ENCODE measurements at regions not wholly inside any gene's neighbourhood (a gene's known extent, or its start where the extent isn't known, plus 50 kb on each side); places are given as distances from the start of the nearest gene placed in this dataset.
"Not testable (repeated sequence)": the region's sequence is repeated elsewhere in the genome, so short reads cannot be mapped to it uniquely, and the experiment has no call there.

DNA sequence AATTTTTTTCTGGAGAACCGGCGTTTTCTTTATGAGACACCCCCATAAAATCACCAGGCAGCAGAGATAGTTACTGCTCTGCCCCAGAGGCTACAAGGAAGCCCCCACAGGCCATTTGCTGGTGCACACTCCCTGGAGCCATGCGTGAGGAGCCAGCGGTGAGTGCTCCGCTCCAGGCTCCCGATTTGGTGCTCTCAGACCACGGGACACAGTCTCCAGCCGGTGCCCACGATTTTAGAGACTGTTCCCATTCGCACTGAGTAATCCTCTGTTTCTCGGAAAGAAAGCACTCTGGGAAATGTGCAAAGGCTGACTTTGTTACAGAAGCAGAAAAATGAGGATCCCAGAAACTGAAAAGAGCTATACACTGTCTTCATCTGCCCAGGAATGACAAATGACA lies 104.9 kb downstream of the RNASET2 start:
- Mint-ChIP-seq H3K9me3 (peaks cover 11% of the 10 kb centered on the region), H3K4me1 (peaks cover 5% of the 10 kb centered on the region), H3K4me3 (no peak overlapping the region), H3K36me3 (no peaks in the 10 kb centered on the region), H3K27me3 (ENCODE audit: low read depth) (no peaks in the 10 kb centered on the region), H3K27ac (no peak overlapping the region)
- no peak for DNase-seq (ENCODE audit: low spot score in 2 of 2, unreplicated experiment in 2 of 2)
- TF ChIP-seq, protein P1, sequence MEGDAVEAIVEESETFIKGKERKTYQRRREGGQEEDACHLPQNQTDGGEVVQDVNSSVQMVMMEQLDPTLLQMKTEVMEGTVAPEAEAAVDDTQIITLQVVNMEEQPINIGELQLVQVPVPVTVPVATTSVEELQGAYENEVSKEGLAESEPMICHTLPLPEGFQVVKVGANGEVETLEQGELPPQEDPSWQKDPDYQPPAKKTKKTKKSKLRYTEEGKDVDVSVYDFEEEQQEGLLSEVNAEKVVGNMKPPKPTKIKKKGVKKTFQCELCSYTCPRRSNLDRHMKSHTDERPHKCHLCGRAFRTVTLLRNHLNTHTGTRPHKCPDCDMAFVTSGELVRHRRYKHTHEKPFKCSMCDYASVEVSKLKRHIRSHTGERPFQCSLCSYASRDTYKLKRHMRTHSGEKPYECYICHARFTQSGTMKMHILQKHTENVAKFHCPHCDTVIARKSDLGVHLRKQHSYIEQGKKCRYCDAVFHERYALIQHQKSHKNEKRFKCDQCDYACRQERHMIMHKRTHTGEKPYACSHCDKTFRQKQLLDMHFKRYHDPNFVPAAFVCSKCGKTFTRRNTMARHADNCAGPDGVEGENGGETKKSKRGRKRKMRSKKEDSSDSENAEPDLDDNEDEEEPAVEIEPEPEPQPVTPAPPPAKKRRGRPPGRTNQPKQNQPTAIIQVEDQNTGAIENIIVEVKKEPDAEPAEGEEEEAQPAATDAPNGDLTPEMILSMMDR (IDR thresholded peaks at IDR 0.05; ENCODE audit: unreplicated experiment): no peak

DNA sequence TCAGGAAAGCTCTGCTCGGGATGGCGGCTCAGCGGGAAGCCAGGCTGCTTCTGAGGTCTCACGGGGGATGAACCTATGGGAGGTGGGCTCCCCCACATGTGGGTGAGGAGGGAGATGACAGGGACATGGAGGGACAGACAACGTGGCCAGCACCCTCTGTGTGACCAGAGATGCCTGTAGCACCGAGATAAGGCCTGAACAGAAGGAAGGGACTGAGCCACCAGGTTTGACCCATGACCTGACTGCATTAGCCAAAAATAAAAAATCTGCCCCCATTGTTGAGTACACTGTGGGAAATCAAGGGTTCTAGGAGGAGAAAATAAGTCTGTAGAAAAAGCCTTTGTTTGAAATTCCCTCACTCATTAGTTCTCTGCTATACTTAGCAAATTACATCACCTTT lies 105.7 kb downstream of the RNASET2 start:
- Mint-ChIP-seq H3K27ac (no peak overlapping the region), H3K4me3 (no peak overlapping the region), H3K9me3 (peaks cover 19% of the 10 kb centered on the region), H3K36me3 (no peaks in the 10 kb centered on the region), H3K4me1 (peaks cover 5% of the 10 kb centered on the region), H3K27me3 (ENCODE audit: low read depth) (peaks cover 2% of the 10 kb centered on the region)
- no peak for DNase-seq (ENCODE audit: low spot score in 2 of 2, unreplicated experiment in 2 of 2)
- TF ChIP-seq, protein P1 (IDR thresholded peaks at IDR 0.05; ENCODE audit: unreplicated experiment): no peak

DNA sequence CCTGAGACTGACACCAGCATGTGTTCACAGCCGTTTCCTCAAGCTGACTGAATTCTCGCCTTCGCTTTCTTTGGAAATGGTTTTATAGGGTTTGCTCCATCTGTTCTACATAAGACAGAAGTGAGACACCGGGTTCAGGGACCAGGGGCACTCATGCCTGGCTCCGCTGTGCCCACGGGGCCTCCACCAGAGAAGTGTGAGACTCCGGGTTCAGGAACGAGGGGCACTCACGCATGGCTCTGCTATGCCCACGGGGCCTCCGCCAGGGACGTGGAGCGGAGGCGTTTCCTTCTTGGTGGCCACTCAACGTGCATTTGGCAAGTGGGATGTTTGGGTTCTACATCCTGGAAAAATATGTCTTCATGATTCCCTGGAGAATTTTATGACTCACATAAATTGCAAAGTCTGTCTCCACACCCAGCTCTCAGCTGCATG lies 106.6 kb downstream of the RNASET2 start:
- H3K27ac Mint-ChIP-seq: no peak overlapping the region
- no peak overlapping the region for H3K4me3 Mint-ChIP-seq
- peaks cover 23% of the 10 kb centered on the region for H3K9me3 Mint-ChIP-seq
- TF ChIP-seq, protein P1 (IDR thresholded peaks at IDR 0.05; ENCODE audit: unreplicated experiment): no peak
- peaks cover 11% of the 10 kb centered on the region for H3K27me3 Mint-ChIP-seq (ENCODE audit: low read depth)
- H3K36me3 Mint-ChIP-seq: no peaks in the 10 kb centered on the region
- H3K4me1 Mint-ChIP-seq: peaks cover 5% of the 10 kb centered on the region
- DNase-seq (ENCODE audit: low spot score in 2 of 2, unreplicated experiment in 2 of 2): no peak

DNA sequence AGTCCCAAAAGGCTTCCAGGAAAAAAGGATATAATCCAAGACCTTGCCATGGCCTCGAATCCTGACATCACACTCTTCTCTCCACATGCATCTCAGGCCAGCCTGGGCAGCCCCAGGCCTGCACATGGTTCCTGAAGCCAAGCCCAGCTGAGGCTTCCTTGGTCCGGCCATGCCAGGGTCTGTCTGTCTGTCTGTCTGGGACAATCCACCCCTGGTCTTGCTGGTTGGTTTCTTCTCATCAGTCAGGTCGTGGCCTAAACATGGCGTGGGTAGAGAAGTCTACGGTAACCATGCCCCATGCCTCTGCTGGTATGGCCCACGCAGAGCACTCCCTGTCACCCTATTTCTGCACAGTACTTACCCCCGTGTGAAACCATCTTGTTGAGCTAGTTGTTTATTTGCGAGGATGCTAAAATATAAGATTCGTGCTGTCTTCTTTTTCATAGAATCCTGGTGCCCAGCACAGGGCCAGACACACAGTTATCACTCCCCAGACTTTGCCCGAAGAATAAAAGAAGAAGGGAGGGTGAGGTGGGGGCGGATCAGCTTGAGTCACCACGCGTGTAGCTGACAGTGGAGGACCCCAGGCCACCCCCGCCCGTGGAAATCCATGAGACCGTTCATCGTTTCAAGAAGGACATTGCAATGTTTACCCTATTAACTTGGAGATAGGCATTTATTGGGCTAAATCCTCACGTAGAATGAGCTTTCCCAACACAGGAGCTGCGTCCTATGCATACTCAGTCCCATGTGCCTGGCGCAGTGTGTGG lies 107.2 kb downstream of the RNASET2 start:
- peaks cover 25% of the 10 kb centered on the region for H3K9me3 Mint-ChIP-seq
- H3K27ac Mint-ChIP-seq: no peak overlapping the region
- H3K27me3 Mint-ChIP-seq (ENCODE audit: low read depth): peaks cover 16% of the 10 kb centered on the region
- no peaks in the 10 kb centered on the region for H3K36me3 Mint-ChIP-seq
- TF ChIP-seq, protein P1 (IDR thresholded peaks at IDR 0.05; ENCODE audit: unreplicated experiment): no peak
- H3K4me1 Mint-ChIP-seq: peaks cover 5% of the 10 kb centered on the region
- no peak for DNase-seq (ENCODE audit: low spot score in 2 of 2, unreplicated experiment in 2 of 2)
- no peak overlapping the region for H3K4me3 Mint-ChIP-seq

DNA sequence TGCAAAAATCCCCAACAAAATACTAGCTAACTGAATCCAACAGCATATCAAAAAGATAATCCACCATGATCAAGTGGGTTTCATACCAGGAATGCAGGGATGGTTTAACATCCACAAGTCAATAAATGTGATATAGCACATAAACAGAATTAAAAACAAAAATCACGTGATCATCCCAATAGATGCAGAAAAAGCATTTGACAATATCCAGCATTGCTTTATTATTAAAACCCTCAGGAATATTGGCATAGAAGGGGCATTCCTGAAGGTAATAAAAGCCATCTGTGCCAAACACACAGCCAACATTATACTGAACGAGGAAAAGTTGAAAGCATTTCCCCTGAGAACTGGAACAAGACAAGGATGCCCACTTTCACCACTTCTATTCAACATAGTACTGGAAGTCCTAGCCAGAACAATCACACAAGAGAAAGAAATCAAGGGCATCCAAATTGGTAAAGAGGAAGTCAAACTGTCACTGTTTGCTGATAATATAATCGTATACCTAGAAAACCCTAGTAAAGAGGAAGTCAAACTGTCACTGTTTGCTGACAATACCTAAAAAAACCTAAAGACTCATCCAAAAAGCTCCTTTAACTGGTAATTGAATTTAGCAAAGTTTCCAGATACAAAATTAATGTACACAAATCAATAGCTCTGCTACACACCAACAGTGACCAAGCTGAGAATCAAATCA lies 109.8 kb downstream of the RNASET2 start:
- H3K4me1 Mint-ChIP-seq, H3K27ac Mint-ChIP-seq: not testable (repeated sequence)
- peaks cover 23% of the 10 kb centered on the region for H3K27me3 Mint-ChIP-seq (ENCODE audit: low read depth)

DNA sequence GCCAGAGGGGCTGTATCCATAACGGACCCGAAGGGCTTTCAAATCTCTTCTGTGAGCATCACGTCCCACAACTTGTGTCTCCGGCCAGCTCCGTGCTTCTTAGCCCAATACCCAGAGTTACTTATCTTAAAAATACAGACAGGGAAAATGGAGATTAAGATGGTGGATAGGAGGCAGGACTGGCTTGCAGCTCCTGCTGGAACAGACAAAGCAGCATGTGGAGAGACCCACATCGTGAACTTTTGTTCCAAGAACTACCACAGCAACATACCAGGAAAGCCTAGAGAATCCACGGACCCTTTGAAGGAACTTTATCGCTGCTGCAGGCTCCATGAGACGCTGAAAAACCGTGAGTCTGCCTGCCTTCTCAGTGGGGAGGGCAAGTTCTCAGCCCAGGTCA lies 113.7 kb downstream of the RNASET2 start:
- peaks cover 22% of the 10 kb centered on the region for H3K9me3 Mint-ChIP-seq
- H3K27me3 Mint-ChIP-seq (ENCODE audit: low read depth): peaks cover 23% of the 10 kb centered on the region
- no peak overlapping the region for H3K27ac Mint-ChIP-seq
- DNase-seq (ENCODE audit: low spot score in 2 of 2, unreplicated experiment in 2 of 2): no peak
- H3K4me3 Mint-ChIP-seq: no peak overlapping the region
- H3K36me3 Mint-ChIP-seq: no peaks in the 10 kb centered on the region
- H3K4me1 Mint-ChIP-seq: no peaks in the 10 kb centered on the region
- TF ChIP-seq, protein P1 (IDR thresholded peaks at IDR 0.05; ENCODE audit: unreplicated experiment): no peak

More for the DNA sequence above, 109.8 kb downstream of the RNASET2 start:
- peaks cover 25% of the 10 kb centered on the region for H3K9me3 Mint-ChIP-seq
- DNase-seq (ENCODE audit: low spot score in 2 of 2, unreplicated experiment in 2 of 2); H3K36me3 Mint-ChIP-seq; H3K4me3 Mint-ChIP-seq: not testable (repeated sequence)

Data from mesothelial cell of epicardium (in vitro differentiated cells).